ENCODE measurements at regions not wholly inside any gene's neighbourhood (a gene's known extent, or its start where the extent isn't known, plus 50 kb on each side); places are given as distances from the start of the nearest gene placed in this dataset.

GRCh38 chr16:5572056-5572455 is 474.5 kb upstream of the EEF2KMT start:
- no peak for TF ChIP-seq CTCF (conservative IDR thresholded peaks at IDR 0.05; ENCODE audit: low read depth, low read length)
- TF ChIP-seq EZH2 (IDR thresholded peaks at IDR 0.05; ENCODE audit: low read length, unreplicated experiment), result no peak
- no peak for TF ChIP-seq EZH2phosphoT487 (IDR thresholded peaks at IDR 0.05; ENCODE audit: borderline replicate concordance, low read length)
